SU-DHL-6 (cell line): ENCODE measurements at regions not wholly inside any gene's neighbourhood (a gene's known extent, or its start where the extent isn't known, plus 50 kb on each side); places are given as distances from the start of the nearest gene placed in this dataset.
"Not testable (repeated sequence)": the region's sequence is repeated elsewhere in the genome, so short reads cannot be mapped to it uniquely, and the experiment has no call there.

Experiments used
- H2AFZ ChIP-seq: fragments of 200-600 bp; sonication (generic); 2 replicates; pipeline ENCODE4 v1.6.1; 2014; ENCODE audit warnings: low read depth, mild to moderate bottlenecking, moderate library complexity, mixed read lengths, antibody characterized with exemption, low read length; ENCODE audit not compliant: severe bottlenecking
- H3F3A ChIP-seq: fragments of 200-600 bp; shearing (Covaris generic); 2 replicates; pipeline ENCODE4 v1.6.0; 2016; ENCODE audit warnings: antibody characterized with exemption, mild to moderate bottlenecking; ENCODE audit not compliant: insufficient read depth
- H3K27ac ChIP-seq: fragments of 200-600 bp; sonication (generic); 2 replicates; pipeline ENCODE4 v1.5.1; 2016; ENCODE audit warnings: low read depth, mild to moderate bottlenecking, low read length, moderate library complexity, mixed read lengths
- H3K27me3 ChIP-seq: fragments of 200-600 bp; sonication (generic), shearing (Covaris generic); 2 replicates; pipeline ENCODE4 v1.6.0; 2014; ENCODE audit warnings: mild to moderate bottlenecking, low read length
- H3K36me3 ChIP-seq: fragments of 200-600 bp; sonication (generic); 2 replicates; pipeline ENCODE4 v1.6.1; 2014; ENCODE audit warnings: mild to moderate bottlenecking, low read length, mixed read lengths
- H3K4me2 ChIP-seq: fragments of 300-600, 200-600 bp; shearing (Covaris generic), sonication (generic); 2 replicates; pipeline ENCODE4 v1.6.0; 2014; ENCODE audit warnings: low read length, low read depth, mild to moderate bottlenecking; ENCODE audit not compliant: poor library complexity, severe bottlenecking
- H3K4me3 ChIP-seq: fragments of 200-600 bp; sonication (generic); 2 replicates; pipeline ENCODE4 v1.5.1; 2014; ENCODE audit warnings: antibody characterized with exemption, low read length, mild to moderate bottlenecking, mixed read lengths; ENCODE audit not compliant: insufficient read depth, poor library complexity, severe bottlenecking
- H3K79me2 ChIP-seq: fragments of 200-600 bp; sonication (generic); 2 replicates; pipeline ENCODE4 v1.6.1; 2014; ENCODE audit warnings: mild to moderate bottlenecking, low read length, moderate library complexity; ENCODE audit not compliant: insufficient read depth
- H3K9ac ChIP-seq: fragments of 200-600 bp; sonication (generic); 2 replicates; pipeline ENCODE4 v1.7.0; 2014; ENCODE audit warnings: mild to moderate bottlenecking, low read length
- H3K9me2 ChIP-seq: fragments of 200-600 bp; sonication (generic); replicated peaks from 2 replicates; pipeline ENCODE4 v1.6.1; 2014; ENCODE audit warnings: low read length; ENCODE audit not compliant: insufficient read depth
- H3K9me3 ChIP-seq: fragments of 200-600 bp; sonication (generic); 2 replicates; pipeline ENCODE4 v1.6.1; 2014; ENCODE audit warnings: low read length, mixed read lengths; ENCODE audit not compliant: insufficient read depth
- H4K20me1 ChIP-seq: fragments of 200-600 bp; sonication (generic); 2 replicates; pipeline ENCODE4 v1.6.1; 2014; ENCODE audit warnings: low read depth, mild to moderate bottlenecking, antibody characterized with exemption, low read length, moderate library complexity, mixed read lengths
- CTCF ChIP-seq: fragments of 200-600 bp; sonication (generic); IDR thresholded peaks from one replicate; pipeline ENCODE4 v1.5.1; 2017; ENCODE audit warnings: antibody characterized with exemption, mild to moderate bottlenecking, low read length, moderate library complexity; ENCODE audit not compliant: insufficient read depth, poor library complexity, severe bottlenecking
- EZH2phosphoT487 ChIP-seq: fragments of 200-600 bp; sonication (generic), shearing (Covaris generic); conservative IDR thresholded peaks from 2 replicates; pipeline ENCODE4 v1.6.1; 2018; ENCODE audit warnings: mild to moderate bottlenecking, antibody characterized with exemption, low read length, moderate library complexity, mixed read lengths

GRCh38 chr1:30081379-30082102 lies 641.8 kb downstream of the MATN1 start:
- no peak overlapping the region for H3K4me3 ChIP-seq
- H3K79me2 ChIP-seq, result no peaks in the 10 kb centered on the region
- no peaks in the 10 kb centered on the region for H3F3A ChIP-seq
- no peaks in the 10 kb centered on the region for H3K36me3 ChIP-seq
- H4K20me1 ChIP-seq, result no peaks in the 10 kb centered on the region
- H3K9ac ChIP-seq, result no peak overlapping the region
- no peaks in the 10 kb centered on the region for H3K9me3 ChIP-seq
- TF ChIP-seq EZH2phosphoT487 (no peak), CTCF (no peak)
- no peak overlapping the region for H3K4me2 ChIP-seq
- H3K27me3 ChIP-seq, result no peaks in the 10 kb centered on the region
- no peak overlapping the region for H3K27ac ChIP-seq
- no peak overlapping the region for H2AFZ ChIP-seq
- H3K9me2 ChIP-seq, result no peaks in the 10 kb centered on the region

DNA sequence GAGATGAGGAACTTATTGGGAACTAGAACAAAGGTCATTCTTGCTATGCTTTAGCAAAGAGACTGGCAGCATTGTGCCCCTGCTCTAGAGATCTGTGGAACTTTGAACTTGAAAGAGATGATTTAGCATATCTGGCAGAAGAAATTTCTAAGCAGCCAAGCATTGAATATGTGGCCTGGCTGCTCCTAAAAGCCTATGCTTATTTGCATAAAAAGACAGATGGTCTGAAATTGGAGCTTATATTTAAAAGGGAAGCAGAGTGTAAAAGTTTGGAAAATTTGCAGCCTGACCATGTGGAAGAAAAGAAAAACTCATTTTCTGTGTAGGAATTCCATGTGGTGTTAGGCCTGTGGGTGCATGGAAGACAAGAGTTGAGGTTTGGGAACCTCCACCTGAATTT lies 647.5 kb downstream of the MATN1 start:
- H2AFZ ChIP-seq, H3F3A ChIP-seq, H4K20me1 ChIP-seq, H3K4me3 ChIP-seq, H3K9me2 ChIP-seq, H3K36me3 ChIP-seq, H3K79me2 ChIP-seq, H3K27me3 ChIP-seq, H3K9ac ChIP-seq, H3K27ac ChIP-seq, H3K9me3 ChIP-seq, H3K4me2 ChIP-seq: not testable (repeated sequence)

- Histone ChIP-seq H3K4me3 (no peak overlapping the region), H3F3A (no peaks in the 10 kb centered on the region), H3K9ac (no peak overlapping the region), H3K36me3 (no peaks in the 10 kb centered on the region), H3K27ac (no peak overlapping the region), H4K20me1 (no peaks in the 10 kb centered on the region), H2AFZ (no peak overlapping the region), H3K9me3 (no peaks in the 10 kb centered on the region), H3K27me3 (no peaks in the 10 kb centered on the region), H3K4me2 (no peak overlapping the region), H3K79me2 (no peaks in the 10 kb centered on the region), H3K9me2 (no peaks in the 10 kb centered on the region)
- no peak for TF ChIP-seq CTCF
- TF ChIP-seq EZH2phosphoT487, result no peak
Measured at GRCh38 chr1:30068787-30069472, 654.5 kb downstream of the MATN1 start.

DNA sequence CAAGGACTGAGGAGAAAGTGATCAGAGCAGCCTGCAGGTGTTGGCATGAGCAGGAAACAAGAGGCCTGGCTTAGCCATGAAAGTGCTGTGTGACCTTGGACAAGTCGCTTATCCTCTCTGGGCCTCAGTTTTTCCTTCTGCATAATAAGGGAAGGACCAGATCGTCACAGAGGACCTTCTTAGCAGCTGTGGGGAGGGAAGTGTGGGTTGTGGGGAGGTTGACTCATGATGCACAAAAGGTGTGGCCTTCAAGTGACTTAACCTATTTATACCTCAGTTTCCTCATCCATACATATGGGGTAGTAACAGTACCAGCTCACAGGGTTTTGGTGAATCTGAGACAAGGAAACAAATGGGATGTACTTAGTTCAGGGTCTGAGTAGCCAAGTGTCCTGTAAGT lies 658.8 kb downstream of the MATN1 start:
- no peak overlapping the region for H2AFZ ChIP-seq
- H3K9ac ChIP-seq, result no peak overlapping the region
- no peaks in the 10 kb centered on the region for H3K36me3 ChIP-seq
- H3F3A ChIP-seq, result no peaks in the 10 kb centered on the region
- no peak overlapping the region for H3K27ac ChIP-seq
- no peaks in the 10 kb centered on the region for H3K9me2 ChIP-seq
- H3K4me2 ChIP-seq, result no peak overlapping the region
- H3K27me3 ChIP-seq, result no peaks in the 10 kb centered on the region
- TF ChIP-seq CTCF (no peak), EZH2phosphoT487 (no peak)
- H3K79me2 ChIP-seq, result no peaks in the 10 kb centered on the region
- no peaks in the 10 kb centered on the region for H4K20me1 ChIP-seq
- H3K4me3 ChIP-seq, result no peak overlapping the region
- H3K9me3 ChIP-seq, result no peaks in the 10 kb centered on the region
